CD4-positive, alpha-beta T cell treated with Interleukin-15 for 4 hours (primary cell): ENCODE measurements at regions not wholly inside any gene's neighbourhood (a gene's known extent, or its start where the extent isn't known, plus 50 kb on each side); places are given as distances from the start of the nearest gene placed in this dataset.
"Not testable (repeated sequence)": the region's sequence is repeated elsewhere in the genome, so short reads cannot be mapped to it uniquely, and the experiment has no call there.

Experiments used
- DNase-seq: peaks from one replicate; pipeline ENCODE4 v3.0.0-alpha.2; 2020; ENCODE audit warnings: low spot score

DNA sequence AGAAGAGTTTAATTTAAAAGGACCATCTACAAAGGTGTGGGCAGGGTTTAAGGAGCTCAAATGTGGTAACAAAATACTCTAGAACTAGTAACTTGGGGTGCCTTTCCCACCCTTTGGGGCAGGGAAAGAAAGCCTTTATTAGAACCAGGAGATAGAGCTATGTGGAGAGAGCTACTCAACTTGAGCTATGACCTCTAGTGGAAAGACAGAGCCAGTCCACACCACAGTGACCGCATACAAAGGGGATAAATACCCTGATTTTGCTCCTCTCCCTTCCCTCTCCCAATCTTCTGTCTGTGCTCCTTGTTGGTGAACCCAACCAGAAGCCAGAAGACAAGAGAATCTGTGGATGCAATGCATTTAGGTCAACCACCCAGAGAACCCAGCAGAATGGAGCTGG lies 54.4 kb upstream of the JAK1 start:
- no peak for DNase-seq

DNA sequence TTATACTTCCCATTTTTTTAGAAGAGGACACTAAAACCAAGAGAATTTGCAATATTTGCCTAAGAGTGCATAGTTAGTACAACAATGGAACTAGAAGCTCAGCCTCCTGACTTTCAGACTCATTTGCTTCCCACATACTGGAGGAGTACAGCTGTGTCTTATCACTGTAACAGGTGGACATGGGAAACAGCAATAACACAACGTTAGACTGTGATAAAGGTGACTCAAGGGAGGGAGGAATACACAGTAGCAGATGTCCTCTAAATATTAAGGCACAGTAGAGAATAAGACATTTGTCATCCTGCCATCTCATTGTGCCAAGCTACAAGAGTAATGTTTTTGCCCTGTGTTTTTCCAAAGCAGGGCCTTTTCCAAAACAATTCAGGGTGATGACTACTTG lies 55.4 kb upstream of the JAK1 start:
- no peak for DNase-seq

DNA sequence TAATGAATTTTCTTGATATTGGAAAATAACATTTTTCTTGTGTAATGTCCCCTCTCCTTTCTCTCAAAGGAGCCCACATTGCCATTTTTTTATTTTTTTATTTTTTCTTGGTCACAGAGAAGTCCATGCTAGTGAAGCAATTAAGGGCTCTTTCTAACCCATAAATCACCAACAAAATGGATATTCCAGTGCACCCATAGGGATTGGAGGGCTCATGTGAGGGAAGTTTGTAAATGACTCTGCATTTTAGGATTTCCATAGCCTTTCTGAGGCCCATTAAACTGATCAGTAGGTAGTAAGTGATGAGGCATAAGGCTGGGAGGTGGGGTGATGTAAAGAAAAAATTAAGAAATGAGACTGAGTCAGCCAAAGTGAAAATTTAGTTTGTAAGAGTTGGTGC lies 55.9 kb upstream of the JAK1 start:
- no peak for DNase-seq

DNA sequence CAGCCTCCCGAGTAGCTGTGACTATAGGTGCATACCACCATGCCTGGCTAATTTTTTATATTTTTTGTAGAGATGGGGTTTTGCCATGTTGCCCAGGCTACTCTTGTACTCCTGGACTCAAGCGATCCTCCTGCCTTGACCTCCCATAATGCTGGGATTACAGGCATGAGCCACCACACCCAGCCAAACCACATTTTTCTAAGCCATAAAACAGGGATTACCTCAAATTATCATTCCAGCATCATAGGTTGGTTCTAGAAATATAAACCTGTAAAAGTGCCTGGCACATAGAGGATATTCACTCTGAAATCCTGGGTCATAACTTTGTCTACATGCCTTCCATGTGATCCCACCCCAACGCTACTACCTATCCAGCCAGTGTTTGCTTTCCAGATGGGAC lies 59.4 kb upstream of the JAK1 start:
- no peak for DNase-seq

DNA sequence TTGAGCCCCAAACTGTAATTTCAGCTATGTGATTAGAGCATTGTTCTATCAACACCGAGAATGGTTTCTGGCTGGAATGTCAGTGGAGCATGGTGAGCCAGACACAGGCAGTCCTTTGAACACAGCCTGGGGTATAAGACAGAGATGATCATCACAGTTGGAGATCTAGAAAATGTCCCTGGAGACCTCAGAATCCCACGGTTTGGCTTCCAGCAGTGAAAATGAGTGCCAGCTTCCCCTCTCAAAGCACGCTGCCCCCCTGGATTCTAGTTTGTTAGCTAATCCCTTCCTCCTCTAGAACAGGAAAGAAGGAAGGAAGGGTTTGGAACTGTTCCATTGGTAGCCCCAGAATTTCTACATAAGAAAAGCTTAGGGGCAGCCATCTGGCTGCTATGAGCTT lies 59.9 kb upstream of the JAK1 start:
- no peak for DNase-seq

DNA sequence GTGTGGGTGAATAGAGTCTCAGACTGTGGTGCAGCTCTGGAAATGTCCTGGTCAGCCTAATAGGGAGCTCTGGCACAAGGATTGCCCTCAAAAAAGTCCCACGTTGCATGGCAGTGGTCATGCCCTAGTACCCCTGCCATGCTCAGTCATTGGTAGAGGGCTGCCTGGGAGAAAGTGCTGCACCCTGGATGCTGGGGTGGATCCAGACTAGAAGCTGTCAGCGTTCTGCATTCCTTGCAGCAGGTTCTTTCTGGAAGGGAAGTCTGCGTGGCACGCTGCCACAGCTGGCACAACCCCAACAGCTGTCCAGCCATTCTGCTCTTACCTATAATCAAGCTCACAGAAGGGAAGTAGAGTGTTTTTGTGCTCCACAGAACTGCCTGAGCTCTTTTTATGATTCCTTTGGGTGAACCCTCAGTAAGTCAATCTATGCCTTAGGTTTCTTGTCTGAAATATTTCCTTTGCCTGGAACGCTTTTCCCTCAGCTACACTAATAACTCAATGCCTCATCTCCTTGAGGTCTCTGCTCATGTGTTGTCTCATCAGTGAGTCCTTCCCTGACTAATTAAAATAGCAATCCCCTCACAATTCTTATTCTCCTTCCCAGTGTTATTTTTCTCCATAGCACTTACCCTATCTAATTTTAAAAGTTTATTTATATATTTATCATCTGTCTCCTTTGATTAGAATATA lies 61.5 kb upstream of the JAK1 start:
- no peak for DNase-seq

DNA sequence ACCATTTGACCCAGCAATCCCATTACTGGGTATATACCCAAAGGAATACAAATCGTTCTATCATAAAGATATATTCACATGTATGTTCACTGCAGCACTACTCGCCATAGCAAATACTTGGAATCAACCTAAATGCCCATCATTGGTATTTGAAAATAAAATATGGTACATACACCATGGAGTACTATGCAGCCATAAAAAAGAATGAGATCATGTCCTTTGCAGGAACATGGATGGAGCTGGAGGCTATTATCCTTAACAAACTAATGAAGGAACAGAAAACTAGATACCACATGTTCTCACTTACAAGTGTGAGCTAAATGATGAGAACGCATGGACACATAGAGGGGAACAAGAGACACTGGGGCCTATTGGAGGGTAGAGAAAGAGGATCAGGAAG lies 63.1 kb upstream of the JAK1 start:
- DNase-seq: not testable (repeated sequence)

DNA sequence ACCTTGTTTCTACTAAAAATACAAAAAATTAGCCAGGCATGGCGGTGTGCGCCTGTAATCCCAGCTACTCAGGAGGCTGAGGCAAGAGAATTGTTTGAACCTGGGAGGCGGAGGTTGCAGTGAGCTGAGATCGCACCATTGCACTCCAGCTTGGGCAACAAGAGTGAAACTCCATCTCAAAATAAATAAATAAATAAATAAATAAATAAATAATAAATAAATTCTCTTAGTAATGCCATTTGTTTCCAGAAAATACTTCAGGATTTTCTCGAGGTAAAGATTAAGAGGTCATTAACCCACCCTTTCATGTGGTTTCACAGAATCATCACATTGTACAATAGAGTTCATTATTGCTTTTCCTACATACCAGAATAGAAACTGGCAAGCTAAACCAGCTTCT lies 68.5 kb upstream of the JAK1 start:
- not testable (repeated sequence) for DNase-seq

DNA sequence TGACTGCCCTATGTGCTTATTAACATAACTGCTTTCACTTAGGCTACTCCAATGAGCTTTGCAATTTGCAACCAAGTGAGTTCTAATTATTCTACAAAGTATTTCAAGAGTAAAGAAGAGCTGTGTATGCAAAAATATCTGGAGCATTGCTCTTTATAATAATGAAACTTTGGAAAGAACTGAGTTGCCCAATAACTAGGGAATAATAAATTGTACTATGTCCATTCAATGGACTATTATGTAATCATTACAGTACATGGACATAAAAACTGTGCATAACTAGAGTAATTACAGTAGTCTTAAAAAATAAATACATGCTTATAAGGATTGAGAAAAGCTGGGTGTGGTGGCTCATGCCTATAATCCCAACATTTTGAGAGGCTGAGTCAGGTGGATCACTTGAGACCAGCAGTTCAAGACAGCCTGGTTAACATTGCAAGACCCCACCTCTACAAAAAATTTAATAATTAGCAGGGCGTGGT lies 70.3 kb upstream of the JAK1 start:
- no peak for DNase-seq

DNA sequence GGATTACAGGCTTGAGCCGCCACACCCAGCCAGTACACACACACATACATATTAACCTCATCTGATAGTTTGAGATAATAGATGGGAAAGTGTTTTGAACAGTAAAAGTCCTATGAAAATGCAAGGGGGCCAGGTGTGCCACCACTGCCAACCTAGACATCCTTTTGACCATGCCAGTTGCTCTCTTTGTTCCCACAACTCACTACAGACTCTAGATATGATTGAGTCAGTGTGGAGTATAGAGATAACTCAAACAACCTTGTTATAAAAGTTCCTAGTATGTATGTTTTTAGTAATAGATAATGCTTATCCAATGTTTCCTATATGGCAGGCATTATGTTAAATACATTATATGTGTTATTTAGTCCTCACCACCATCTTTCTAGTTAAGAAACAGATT lies 72.7 kb upstream of the JAK1 start:
- no peak for DNase-seq

DNA sequence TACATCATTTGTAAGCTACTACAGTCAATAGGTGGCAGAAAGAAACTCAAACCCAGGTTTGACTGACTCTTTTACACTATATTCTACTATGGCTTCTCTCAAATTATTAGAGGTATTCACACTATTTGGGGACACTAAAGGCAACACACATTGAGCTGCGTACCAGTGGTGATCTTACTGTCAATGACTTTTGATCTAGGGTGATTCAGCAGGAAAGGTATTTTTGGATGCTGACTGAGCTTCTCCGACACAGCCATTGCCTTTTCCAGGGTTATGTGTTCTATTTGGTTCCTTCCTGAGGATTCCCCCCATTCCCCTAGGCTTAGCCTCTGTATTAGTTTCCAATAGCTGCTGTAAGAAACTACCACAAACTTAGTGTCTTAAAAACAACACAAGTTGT lies 73.2 kb upstream of the JAK1 start:
- no peak for DNase-seq

DNA sequence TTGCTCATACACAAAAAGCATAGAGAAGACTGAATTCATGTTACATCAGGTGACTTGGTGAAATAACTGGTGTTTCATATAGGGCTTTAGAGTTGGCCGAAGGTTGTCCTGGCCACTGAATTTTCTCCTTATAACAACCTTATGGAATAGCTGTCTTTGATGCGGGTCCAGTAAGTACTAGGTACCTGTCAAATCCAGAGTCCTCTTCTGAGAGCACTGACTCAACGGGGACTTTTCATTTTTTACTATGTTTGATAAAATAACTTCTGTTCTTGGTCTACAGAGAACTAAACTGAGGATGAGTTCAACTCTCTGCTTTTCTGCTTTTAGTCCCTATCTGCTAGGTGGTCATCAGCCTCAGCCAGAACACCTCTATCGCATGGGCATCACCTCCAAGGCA lies 76.1 kb upstream of the JAK1 start:
- no peak for DNase-seq

DNA sequence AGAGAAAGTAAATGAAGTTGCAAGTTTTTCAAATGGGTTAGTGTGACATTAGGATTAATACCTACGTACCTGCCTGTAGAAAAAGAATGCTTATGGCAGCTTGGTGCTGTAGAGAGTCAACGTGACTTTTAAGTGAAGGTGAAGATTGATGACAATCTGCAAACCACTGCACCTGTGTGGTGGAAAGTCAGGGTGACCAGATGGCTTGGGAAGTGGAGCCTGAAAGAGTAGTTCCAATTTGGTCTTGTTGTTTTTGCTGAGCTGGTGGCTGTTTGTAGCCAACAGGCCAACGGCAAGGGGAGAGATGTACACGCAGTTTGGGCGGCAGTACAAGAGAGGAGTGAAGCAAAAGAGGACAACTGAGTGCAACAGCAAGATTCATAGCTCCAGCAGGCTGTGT lies 78.1 kb upstream of the JAK1 start:
- no peak for DNase-seq

DNA sequence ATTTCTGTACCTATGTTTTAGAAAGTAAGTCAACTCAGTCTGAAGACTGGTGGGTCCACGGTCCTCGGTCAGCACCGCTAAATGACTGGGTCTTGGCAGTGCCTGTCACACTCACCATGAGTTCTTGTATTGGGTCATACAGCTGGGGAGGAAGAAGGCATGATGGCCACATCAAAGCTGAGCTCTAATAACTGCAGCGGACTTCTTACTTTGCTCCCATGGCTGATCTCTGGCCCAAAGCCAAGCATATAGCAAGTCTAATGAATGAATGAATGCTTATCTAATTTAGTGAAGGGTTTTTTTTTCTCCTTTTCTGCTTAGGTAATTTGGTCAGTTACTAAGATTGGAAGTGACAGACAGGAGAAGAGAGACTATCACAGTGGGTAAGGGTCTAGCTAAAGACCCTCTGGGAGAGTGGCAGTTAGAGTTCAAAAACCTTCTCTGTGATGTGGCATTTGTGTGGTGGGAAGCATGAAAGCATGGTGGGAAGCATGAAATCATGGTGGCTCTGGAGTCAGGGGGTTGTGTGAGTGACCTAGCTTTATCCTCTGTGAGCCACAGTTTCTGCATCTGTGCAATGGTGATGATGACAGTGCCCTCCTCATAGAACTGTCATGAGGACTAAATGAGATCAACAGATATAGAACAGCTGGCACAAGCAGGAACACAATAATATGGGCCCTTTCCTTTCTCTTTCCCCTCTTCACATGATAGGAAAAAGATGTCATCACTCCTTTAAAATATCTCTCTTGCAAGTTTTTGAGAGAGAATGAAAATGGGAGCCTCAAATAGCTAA lies 78.9 kb upstream of the JAK1 start:
- DNase-seq: no peak

DNA sequence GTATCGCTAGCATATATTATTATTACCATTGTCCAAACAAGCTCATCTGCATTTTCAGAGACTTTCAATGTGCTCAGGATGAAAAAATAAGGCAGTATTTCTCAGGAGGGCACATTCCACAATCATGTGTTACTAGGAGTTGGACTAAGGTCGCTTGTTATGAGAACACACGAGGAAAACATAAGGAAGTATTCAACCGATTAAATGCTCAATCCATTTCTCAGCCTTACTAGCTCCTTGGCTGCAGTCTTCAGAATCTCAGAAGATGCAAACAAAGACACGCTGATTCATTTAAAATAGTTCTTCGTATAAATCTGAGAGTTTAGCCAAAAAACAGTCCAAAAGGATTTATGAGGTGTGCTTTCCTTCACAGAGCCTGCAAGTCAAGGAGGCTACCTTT lies 82.0 kb upstream of the JAK1 start:
- no peak for DNase-seq

DNA sequence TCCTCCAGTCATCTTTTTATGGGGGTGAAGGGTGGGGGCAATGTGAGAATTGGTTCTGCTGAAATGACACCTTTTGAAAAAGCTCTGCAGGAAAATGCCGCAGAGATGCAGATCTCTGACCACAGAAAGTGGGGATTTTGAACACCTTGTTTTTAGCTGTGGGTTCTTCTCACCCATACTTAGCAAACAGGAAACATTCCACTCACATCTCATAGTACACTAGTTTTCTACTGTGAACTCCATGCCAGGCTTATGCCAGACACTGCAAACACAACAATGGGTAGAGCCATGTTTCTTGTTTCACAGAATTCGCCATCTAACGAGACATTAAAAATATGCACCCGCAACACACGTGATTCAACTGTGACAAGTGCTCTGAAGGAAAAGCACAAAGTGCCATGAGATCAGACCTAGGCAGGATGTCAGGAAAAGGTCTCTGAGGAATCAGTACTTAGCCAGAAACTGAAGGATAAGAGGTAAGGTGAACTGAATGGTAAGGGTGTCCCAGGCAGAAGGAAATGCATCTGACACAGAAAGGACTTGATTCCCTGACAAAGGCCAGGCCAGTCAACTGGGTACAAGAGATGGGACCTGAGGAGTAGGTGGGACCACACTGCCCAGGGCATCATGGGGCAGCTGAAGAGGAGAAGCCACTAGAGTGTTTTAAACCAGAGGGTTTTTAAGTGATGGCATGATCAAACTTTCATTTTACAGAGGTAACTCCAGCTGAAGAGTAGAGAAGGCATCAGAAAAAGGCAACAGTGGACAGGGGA lies 83.8 kb upstream of the JAK1 start:
- peak; percentile 24 for DNase-seq

DNA sequence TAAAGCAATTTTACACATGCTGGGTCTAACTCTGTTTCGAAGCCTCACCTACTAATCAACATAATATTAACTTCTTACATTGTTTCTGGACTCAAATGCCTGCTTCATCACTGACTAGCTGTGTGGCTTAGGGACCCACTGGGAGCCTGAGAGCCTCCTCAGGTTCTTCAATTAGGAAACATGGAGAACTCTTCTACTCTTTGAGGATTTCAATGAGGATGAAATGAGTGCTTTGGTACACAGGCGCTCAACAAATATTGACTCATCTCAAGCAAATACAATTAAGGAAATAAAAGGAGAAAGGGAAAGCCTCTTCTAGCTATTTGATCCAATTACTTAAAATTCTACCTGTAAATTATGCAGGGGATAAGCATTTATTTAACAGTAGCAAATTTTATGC lies 84.4 kb upstream of the JAK1 start:
- DNase-seq: no peak

DNA sequence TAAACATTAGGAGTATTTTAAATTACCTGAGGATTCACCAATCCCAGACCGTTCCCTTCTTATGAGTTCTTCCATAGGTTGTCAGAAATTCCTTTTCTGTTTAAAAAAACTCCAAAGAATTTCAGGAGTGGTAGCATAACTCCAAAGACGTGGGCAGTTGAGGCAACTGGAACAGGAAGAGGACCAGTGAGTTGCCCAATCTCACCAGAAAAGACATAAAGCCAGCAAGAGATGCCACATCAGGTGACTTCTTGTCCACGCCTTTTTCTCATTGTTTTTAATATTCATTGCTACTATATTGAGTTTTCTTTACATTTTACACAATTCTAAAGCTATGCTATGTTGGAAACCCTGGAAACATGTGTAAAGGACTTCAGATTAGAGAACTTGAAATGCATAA lies 88.1 kb upstream of the JAK1 start:
- no peak for DNase-seq

DNA sequence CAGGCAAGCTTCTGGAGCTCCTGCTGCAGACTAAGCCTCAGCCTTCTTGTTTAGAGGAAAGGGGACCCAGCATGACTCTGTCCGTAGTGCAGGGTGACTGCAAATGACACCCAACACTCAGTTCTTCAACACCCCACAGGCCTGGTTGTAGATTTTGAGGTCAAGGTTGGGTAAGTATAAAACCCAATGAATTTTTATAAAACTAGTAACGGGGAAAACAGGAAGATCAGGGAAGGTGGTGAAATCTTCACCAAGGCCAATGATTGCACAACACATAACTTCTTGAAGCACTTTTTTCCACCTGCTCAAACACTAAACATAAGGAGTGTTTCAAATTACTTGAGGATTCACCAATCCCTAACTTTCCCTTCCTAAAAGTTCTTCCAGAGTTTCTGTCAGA lies 89.4 kb upstream of the JAK1 start:
- no peak for DNase-seq

DNA sequence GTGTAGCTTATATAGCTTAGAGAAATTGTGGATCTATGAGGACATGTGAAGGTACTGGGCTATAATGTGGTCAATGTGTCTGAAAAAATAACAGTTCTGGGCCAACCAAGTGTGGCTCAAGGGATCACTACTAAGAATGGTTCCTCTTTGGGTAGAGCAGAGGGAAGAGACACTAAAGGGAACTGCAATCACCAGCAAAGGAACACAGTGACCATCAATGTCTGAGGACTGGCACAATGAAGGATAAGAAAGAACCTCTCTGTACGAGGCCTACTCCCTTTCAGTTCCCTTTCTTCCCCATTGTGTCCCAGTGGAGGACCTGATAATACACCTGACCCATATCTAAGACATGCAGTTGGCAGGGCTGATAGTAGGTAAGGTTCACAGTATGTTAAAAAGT lies 89.9 kb upstream of the JAK1 start:
- no peak for DNase-seq

DNA sequence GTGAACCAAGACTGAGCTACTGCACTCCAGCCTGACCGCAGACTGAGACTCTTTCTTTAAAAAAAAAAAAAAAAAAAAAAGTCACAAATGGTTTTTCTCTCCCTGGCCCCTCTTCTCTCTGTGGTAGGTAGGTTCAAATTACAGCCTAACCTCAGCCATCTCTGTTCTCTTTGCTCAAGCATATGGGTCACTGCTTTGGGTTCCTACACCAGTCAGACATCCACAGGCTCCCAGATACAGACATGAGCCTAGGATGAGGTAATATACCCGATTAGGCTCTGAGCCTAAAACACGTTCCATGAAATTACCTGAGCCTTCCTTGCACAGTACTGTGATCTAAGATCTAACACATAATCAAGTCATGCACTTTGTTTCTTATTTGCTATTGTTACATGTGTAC lies 90.5 kb upstream of the JAK1 start:
- no peak for DNase-seq

DNA sequence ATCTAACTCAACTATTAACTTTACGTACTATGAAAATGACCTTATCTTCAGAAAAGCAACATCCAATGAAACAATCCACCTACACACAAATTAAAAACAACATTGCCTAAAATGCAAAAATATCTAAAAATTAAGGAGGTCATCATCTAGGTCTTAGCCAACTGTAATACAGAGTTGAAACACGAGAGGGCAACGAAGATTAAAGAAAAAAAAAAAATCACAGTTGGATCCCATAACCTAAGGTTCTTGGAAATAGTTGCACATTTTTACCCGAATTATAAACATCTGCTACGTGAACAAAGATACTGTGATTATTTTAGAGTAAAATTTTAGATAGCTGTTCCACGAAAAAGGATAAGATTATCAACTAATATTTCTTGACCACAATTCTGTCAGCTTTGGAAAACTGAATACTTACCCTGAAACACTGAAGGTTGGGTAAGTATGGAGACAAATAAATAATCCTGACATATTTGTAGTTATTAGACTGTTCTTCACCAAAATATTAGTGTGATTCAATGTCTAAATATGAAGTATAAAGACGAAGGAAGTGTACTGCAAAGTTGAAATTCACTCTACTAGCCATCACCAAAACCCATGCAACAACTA lies 88.0 kb upstream of the AK4 start:
- peak; percentile 30 for DNase-seq

DNA sequence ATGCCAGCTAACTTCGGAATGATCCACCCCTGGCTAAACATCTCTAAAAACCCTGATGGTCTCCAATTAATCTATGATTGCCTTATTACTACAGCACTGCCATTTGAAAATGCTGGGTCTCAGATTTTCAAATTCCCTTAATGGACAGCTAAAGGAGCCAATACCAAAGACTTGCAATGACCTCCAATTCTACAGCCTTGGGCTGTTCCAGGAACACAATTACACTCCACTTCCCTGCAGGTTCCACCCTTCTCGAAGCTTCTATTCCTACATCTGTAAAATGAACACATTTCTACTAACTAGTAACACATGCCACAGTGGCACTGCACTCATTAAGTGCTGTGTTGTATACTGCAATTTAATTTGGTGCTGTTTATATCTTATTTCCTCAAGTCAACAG lies 85.7 kb upstream of the AK4 start:
- no peak for DNase-seq
